Hepatocyte (in vitro differentiated cells): ENCODE measurements at regions not wholly inside any gene's neighbourhood (a gene's known extent, or its start where the extent isn't known, plus 50 kb on each side); places are given as distances from the start of the nearest gene placed in this dataset.

ENCODE experiments used
- DNase-seq: peaks from one replicate; pipeline ENCODE4 v3.0.0-alpha.2; 2016; ENCODE audit warnings: low spot score
- H2AFZ ChIP-seq: fragments of 200-600 bp; sonication (generic); 2 replicates; pipeline ENCODE4 v1.6.0; 2016; ENCODE audit warnings: antibody characterized with exemption, mild to moderate bottlenecking
- H3K27ac ChIP-seq: fragments of 200-600 bp; sonication (generic); 2 replicates; pipeline ENCODE4 v1.5.1; 2016; ENCODE audit warnings: mild to moderate bottlenecking
- H3K27me3 ChIP-seq: fragments of 200-600 bp; sonication (generic); 2 replicates; pipeline ENCODE4 v1.6.1; 2016
- H3K36me3 ChIP-seq: fragments of 200-600 bp; sonication (generic); replicated peaks from 2 replicates; pipeline ENCODE4 v1.5.1; 2016; ENCODE audit warnings: low read depth; ENCODE audit not compliant: insufficient read depth
- H3K4me1 ChIP-seq: fragments of 200-600 bp; sonication (generic); 2 replicates; pipeline ENCODE4 v1.5.1; 2016; ENCODE audit warnings: mild to moderate bottlenecking, moderate library complexity; ENCODE audit not compliant: insufficient read depth
- H3K4me2 ChIP-seq: fragments of 200-600 bp; sonication (generic); 2 replicates; pipeline ENCODE4 v1.6.0; 2016
- H3K4me3 ChIP-seq: fragments of 200-600 bp; sonication (generic); 2 replicates; pipeline ENCODE4 v1.5.1; 2016; ENCODE audit warnings: mild to moderate bottlenecking
- H3K79me2 ChIP-seq: fragments of 200-600 bp; sonication (generic); 2 replicates; pipeline ENCODE4 v1.6.0; 2017; ENCODE audit warnings: mild to moderate bottlenecking
- H3K9me2 ChIP-seq: fragments of 200-600 bp; sonication (generic); replicated peaks from 2 replicates; pipeline ENCODE4 v1.6.0; 2017; ENCODE audit warnings: mild to moderate bottlenecking; ENCODE audit not compliant: insufficient read depth
- H3K9me3 ChIP-seq: fragments of 200-600 bp; sonication (generic); 2 replicates; pipeline ENCODE4 v1.5.1; 2016; ENCODE audit warnings: low read depth, mild to moderate bottlenecking
- H4K20me1 ChIP-seq: fragments of 200-600 bp; sonication (generic); 2 replicates; pipeline ENCODE4 v1.6.0; 2016; ENCODE audit warnings: mild to moderate bottlenecking; ENCODE audit not compliant: insufficient read depth, poor library complexity, severe bottlenecking
- CTCF ChIP-seq: fragments of 200-600 bp; sonication (generic); IDR thresholded peaks from 2 replicates; pipeline ENCODE4 v1.5.1; 2016; ENCODE audit warnings: antibody characterized with exemption, mild to moderate bottlenecking; ENCODE audit not compliant: poor library complexity
- EZH2 ChIP-seq: fragments of 200-600 bp; sonication (generic); IDR thresholded peaks from 2 replicates; pipeline ENCODE4 v1.6.1; 2016; ENCODE audit warnings: antibody characterized with exemption, mild to moderate bottlenecking, borderline replicate concordance
- EZH2phosphoT487 ChIP-seq: fragments of 200-600 bp; sonication (generic); IDR thresholded peaks from one replicate; pipeline ENCODE4 v1.6.1; 2018; ENCODE audit warnings: antibody characterized with exemption, mild to moderate bottlenecking, low read depth, moderate library complexity; ENCODE audit not compliant: unreplicated experiment, severe bottlenecking
- WGBS: methylation state at CpG from one replicate; pipeline ENCODE4 v1.1.6; 2016; ENCODE audit warnings: low lambda C conversion rate; ENCODE audit errors: missing lambda C conversion rate; 5-methylcytosine and 5-hydroxymethylcytosine counted together

GRCh38 chr22:48097723-48098122, 1335.3 kb downstream of the TBC1D22A start:
- 76% methylated on average over 7 of the region's 7 CpGs for WGBS
- Histone ChIP-seq H3K4me1 (no peaks in the 10 kb centered on the region), H3K27me3 (no peaks in the 10 kb centered on the region), H3K9me3 (no peaks in the 10 kb centered on the region), H2AFZ (no peak overlapping the region), H3K4me2 (no peak overlapping the region), H3K4me3 (no peak overlapping the region), H3K79me2 (no peaks in the 10 kb centered on the region), H3K36me3 (no peaks in the 10 kb centered on the region), H4K20me1 (no peaks in the 10 kb centered on the region), H3K9me2 (no peaks in the 10 kb centered on the region), H3K27ac (no peak overlapping the region)
- TF ChIP-seq EZH2: no peak
- no peak for DNase-seq

GRCh38 chr22:48096851-48097665, 1334.6 kb downstream of the TBC1D22A start:
- Histone ChIP-seq H3K27ac (no peak overlapping the region), H3K36me3 (no peaks in the 10 kb centered on the region), H3K4me3 (no peak overlapping the region), H4K20me1 (no peaks in the 10 kb centered on the region), H2AFZ (no peak overlapping the region), H3K79me2 (no peaks in the 10 kb centered on the region), H3K4me2 (no peak overlapping the region), H3K9me2 (no peaks in the 10 kb centered on the region), H3K9me3 (no peaks in the 10 kb centered on the region), H3K27me3 (no peaks in the 10 kb centered on the region), H3K4me1 (no peaks in the 10 kb centered on the region)
- no peak for TF ChIP-seq EZH2
- TF ChIP-seq CTCF: no peak
- no peak for TF ChIP-seq EZH2phosphoT487
- WGBS: 68% methylated on average over 13 of the region's 13 CpGs
- DNase-seq: no peak

DNA sequence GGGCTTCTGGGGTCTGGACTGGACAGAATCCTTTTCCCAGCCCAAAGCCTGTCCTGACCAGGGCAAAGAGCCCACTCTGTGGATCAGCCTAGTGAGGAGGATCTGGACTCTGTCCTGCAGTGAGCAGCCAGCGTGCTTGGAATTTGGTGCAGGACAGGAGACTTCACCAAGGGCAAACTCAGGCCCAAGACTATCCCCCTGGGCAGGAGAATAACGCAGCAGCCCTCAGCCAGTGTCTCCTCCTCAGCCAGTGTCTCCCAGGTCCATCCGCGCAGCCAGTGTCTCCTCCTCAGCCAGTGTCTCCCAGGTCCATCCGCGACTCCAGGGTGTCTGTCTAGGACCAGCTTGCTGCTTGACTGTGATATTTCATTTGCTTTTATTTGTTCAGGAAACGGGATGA, 1334.0 kb downstream of the TBC1D22A start:
- WGBS: 81% methylated on average over 7 of the region's 7 CpGs
- Histone ChIP-seq H3K9me3 (no peaks in the 10 kb centered on the region), H3K4me2 (no peak overlapping the region), H3K36me3 (no peaks in the 10 kb centered on the region), H3K4me3 (no peak overlapping the region), H3K79me2 (no peaks in the 10 kb centered on the region), H4K20me1 (no peaks in the 10 kb centered on the region), H3K4me1 (no peaks in the 10 kb centered on the region), H2AFZ (no peak overlapping the region), H3K9me2 (no peaks in the 10 kb centered on the region), H3K27ac (no peak overlapping the region), H3K27me3 (no peaks in the 10 kb centered on the region)
- DNase-seq: no peak
- TF ChIP-seq CTCF: no peak
- no peak for TF ChIP-seq EZH2
- no peak for TF ChIP-seq EZH2phosphoT487

- Histone ChIP-seq H3K9me3 (no peaks in the 10 kb centered on the region), H3K27ac (no peak overlapping the region), H3K79me2 (no peaks in the 10 kb centered on the region), H3K4me2 (no peak overlapping the region), H4K20me1 (no peaks in the 10 kb centered on the region), H3K36me3 (no peaks in the 10 kb centered on the region), H3K27me3 (no peaks in the 10 kb centered on the region), H3K4me1 (peaks cover 3% of the 10 kb centered on the region), H2AFZ (no peak overlapping the region), H3K4me3 (no peak overlapping the region), H3K9me2 (no peaks in the 10 kb centered on the region)
- WGBS: 93% methylated on average over 8 of the region's 8 CpGs
- TF ChIP-seq CTCF (no peak), EZH2 (no peak)
- no peak for DNase-seq
Observed at GRCh38 chr22:48093981-48094380, 1331.5 kb downstream of the TBC1D22A start.
